Endothelial cell of umbilical vein (primary cell): ENCODE measurements at regions not wholly inside any gene's neighbourhood (a gene's known extent, or its start where the extent isn't known, plus 50 kb on each side); places are given as distances from the start of the nearest gene placed in this dataset.

Experiments
- BruUV-seq: library from RNA; stranded (reverse); fragments of 400-500 nt; replicated peaks from 2 replicates; lab custom pipeline; 2021; lab: Mats Ljungman, UMichigan
- CTCF ChIA-PET: fragments of 300-600, 350-600 bp; sonication (Branson Sonifier 250); formaldehyde crosslinking; loops from one replicate; lab custom pipeline; 2021; ENCODE audit warnings: antibody characterized with exemption, inconsistent platforms; lab: Charles Lee
- POLR2A ChIA-PET: fragments of 300-600, 350-600 bp; sonication (Branson Sonifier 250); formaldehyde crosslinking; loops from one replicate; lab custom pipeline; 2021; ENCODE audit warnings: antibody characterized with exemption, inconsistent platforms; lab: Charles Lee
- DNase-seq: peaks from one replicate; pipeline ENCODE4 v3.0.0-alpha.2; 2011; ENCODE audit warnings: low read depth, low spot score
- FAIRE-seq: peaks from 2 replicates; lab custom pipeline; 2011; peaks lifted over from hg19 to GRCh38; lab: Jason Lieb, UNC
- H2AFZ ChIP-seq: 2 replicates; pipeline ENCODE4 v1.6.0; 2012; ENCODE audit warnings: low read depth, low read length, control low read depth, inconsistent platforms
- H3K27ac ChIP-seq: 2 replicates; pipeline ENCODE4 v1.5.1; 2011; ENCODE audit warnings: low read depth, mild to moderate bottlenecking, control low read depth, low read length, moderate library complexity; ENCODE audit not compliant: insufficient read depth
- H3K27me3 ChIP-seq, 2 experiments: 2 replicates each; pipeline versions ENCODE4 v1.6.0 to v1.6.1; 2011; ENCODE audit warnings: low read length in 2 of 2, mixed read lengths in 1 of 2; ENCODE audit not compliant: control insufficient read depth in 2 of 2, insufficient read depth in 2 of 2
- H3K36me3 ChIP-seq, 2 experiments: 2 replicates in 1 of 2; 3 replicates in 1 of 2; pipeline ENCODE4 v1.5.1; 2011; ENCODE audit warnings: low read length in 2 of 2, mild to moderate bottlenecking in 1 of 2, moderate library complexity in 1 of 2; ENCODE audit not compliant: control insufficient read depth in 2 of 2, insufficient read depth in 2 of 2; ENCODE audit errors: extremely low read depth in 1 of 2
- H3K4me1 ChIP-seq: 3 replicates; pipeline ENCODE4 v1.5.1; 2011; ENCODE audit warnings: mild to moderate bottlenecking, low read length; ENCODE audit not compliant: control insufficient read depth, insufficient read depth; ENCODE audit errors: extremely low read depth
- H3K4me2 ChIP-seq: 2 replicates; pipeline ENCODE4 v1.6.1; 2011; ENCODE audit warnings: low read length, control low read depth, mixed read lengths; ENCODE audit not compliant: insufficient read depth
- H3K4me3 ChIP-seq, 3 experiments: fragments of 200-600 bp in 1 of 3; sonication (generic), shearing (Covaris generic) in 1 of 3; replicated peaks in 1 of 3; 2 replicates each; pipeline ENCODE4 v1.5.1; 2011 to 2016; ENCODE audit warnings: control low read depth in 3 of 3, low read length in 3 of 3, mild to moderate bottlenecking in 2 of 3, inconsistent platforms in 1 of 3, low read depth in 1 of 3, moderate library complexity in 1 of 3; ENCODE audit not compliant: insufficient read depth in 1 of 3
- H3K79me2 ChIP-seq: 2 replicates; pipeline ENCODE4 v1.6.0; 2012; ENCODE audit warnings: low read length, inconsistent platforms; ENCODE audit not compliant: control insufficient read depth, insufficient read depth
- H3K9ac ChIP-seq: replicated peaks from 2 replicates; pipeline ENCODE3; 2011; ENCODE audit warnings: low read length, control low read depth; ENCODE audit not compliant: insufficient read depth; ENCODE audit errors: extremely low read depth
- H3K9me1 ChIP-seq: replicated peaks from 3 replicates; pipeline ENCODE4 v1.6.0; 2011; ENCODE audit warnings: mild to moderate bottlenecking, low read length; ENCODE audit not compliant: control insufficient read depth, insufficient read depth; ENCODE audit errors: extremely low read depth
- H3K9me3 ChIP-seq: replicated peaks from 2 replicates; pipeline ENCODE4 v1.5.1; 2012; ENCODE audit warnings: low read length, inconsistent platforms; ENCODE audit not compliant: control insufficient read depth, insufficient read depth
- H4K20me1 ChIP-seq: replicated peaks from 2 replicates; pipeline ENCODE3; 2011; ENCODE audit warnings: mild to moderate bottlenecking, low read length; ENCODE audit not compliant: control insufficient read depth, insufficient read depth; ENCODE audit errors: extremely low read depth
- EZH2 ChIP-seq: IDR thresholded peaks from 2 replicates; pipeline ENCODE4 v1.6.1; 2012; ENCODE audit warnings: borderline replicate concordance, low read depth, mild to moderate bottlenecking, moderate library complexity, low read length, inconsistent platforms; ENCODE audit not compliant: severe bottlenecking
- FOS ChIP-seq: IDR thresholded peaks from 2 replicates; pipeline ENCODE4 v1.6.1; 2011; ENCODE audit warnings: mild to moderate bottlenecking, low read length, moderate library complexity, borderline replicate concordance; ENCODE audit not compliant: insufficient read depth
- JUN ChIP-seq: IDR thresholded peaks from 2 replicates; pipeline ENCODE4 v1.6.1; 2011; ENCODE audit warnings: borderline replicate concordance, low read depth; ENCODE audit not compliant: insufficient read length, insufficient read depth
- MYC ChIP-seq: IDR thresholded peaks from one replicate; pipeline ENCODE4 v1.6.1; 2011; ENCODE audit warnings: mild to moderate bottlenecking, low read depth, low read length
- POLR2A ChIP-seq: IDR thresholded peaks from 2 replicates; pipeline ENCODE4 v1.6.1; 2012; ENCODE audit warnings: low read depth, mild to moderate bottlenecking, control low read depth, low read length
- dilution Hi-C: fragments of 300-500 bp; cut with MboI; formaldehyde crosslinking; loops from one replicate; pipeline ENCODE4 v1.15.0; 2019; ENCODE audit warnings: low sequenced_read_pairs; ENCODE audit not compliant: extremely low pct_ligation_motif_present
- intact Hi-C: fragments of 100-400 bp; cut with micrococcal nuclease; formaldehyde crosslinking; loops from one replicate; pipeline ENCODE4 v1.10.0; 2022
- TF ChIP-seq, protein P1 (sequence below): IDR thresholded peaks from 2 replicates; pipeline ENCODE4 v1.6.1; 2011; ENCODE audit not compliant: insufficient read depth, insufficient read length
- TF ChIP-seq, protein P2 (sequence below), 2 donors: IDR thresholded peaks; 1 replicate in 1 of 2; 2 replicates in 1 of 2; pipeline ENCODE4 v1.5.1; 2011; ENCODE audit warnings: low read length in 2 of 2, mild to moderate bottlenecking in 2 of 2, moderate library complexity in 2 of 2, control low read depth in 1 of 2, inconsistent platforms in 1 of 2, low read depth in 1 of 2; ENCODE audit not compliant: insufficient read depth in 1 of 2; ENCODE audit errors: extremely low read depth in 1 of 2

DNA sequence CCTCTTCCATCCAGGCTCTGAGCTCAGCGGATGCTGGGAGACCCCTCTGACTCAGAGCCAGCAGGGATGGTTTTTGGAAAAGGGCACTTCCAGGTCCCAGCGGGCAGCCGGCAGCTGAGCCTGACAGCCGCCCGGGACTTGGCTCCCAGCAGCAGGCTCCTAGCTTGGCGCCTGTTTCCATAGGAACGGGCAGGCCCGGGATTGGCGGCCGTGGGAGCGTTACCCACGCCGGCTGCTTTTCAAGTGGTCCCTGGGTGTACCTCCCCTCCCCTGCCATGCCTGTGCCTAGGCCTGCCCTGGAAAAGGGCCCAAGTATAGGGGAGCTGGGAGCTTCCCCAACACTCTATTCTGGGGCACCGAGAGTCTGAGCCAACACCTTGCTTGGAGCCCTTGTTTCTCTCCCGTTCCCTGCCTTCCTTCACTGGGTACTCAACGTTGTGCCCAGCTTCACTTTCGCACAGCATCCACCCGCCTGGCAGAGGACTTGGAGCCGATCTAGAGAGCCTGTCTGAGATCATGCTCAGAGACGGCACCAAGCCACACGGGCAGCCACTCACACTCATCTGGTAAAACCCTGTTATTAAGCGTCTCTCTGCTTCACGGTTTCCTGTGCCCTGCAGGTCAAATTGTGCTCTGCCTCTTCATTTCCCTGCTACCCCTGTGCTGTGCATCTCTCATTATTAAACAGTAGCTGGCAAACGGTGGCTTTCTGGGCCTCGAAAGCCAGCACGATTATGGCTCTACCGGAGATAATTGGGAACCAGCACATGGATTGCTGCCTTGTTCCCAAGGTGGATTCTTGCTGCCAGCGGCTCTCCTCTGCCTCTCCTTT is 521.5 kb downstream of the BCOR start:
- Histone ChIP-seq H3K9ac (no peak overlapping the region), H3K4me2 (no peak overlapping the region), H3K36me3 (no peaks in the 10 kb centered on the region), H3K27ac (no peak overlapping the region), H3K79me2 (no peaks in the 10 kb centered on the region), H3K9me1 (no peaks in the 10 kb centered on the region), H4K20me1 (no peaks in the 10 kb centered on the region), H3K4me3 (no peak overlapping the region), H3K4me1 (no peaks in the 10 kb centered on the region), H3K27me3 (peaks cover 0 to 4% of the 10 kb centered on the region in 2 experiments), H3K9me3 (no peaks in the 10 kb centered on the region), H2AFZ (no peak overlapping the region)
- TF ChIP-seq, protein P1, sequence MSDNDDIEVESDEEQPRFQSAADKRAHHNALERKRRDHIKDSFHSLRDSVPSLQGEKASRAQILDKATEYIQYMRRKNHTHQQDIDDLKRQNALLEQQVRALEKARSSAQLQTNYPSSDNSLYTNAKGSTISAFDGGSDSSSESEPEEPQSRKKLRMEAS, result no peak
- no peak for TF ChIP-seq MYC
- FAIRE-seq, result no peak
- DNase-seq, result no peak
- BruUV-seq, result no TSS peak
- ChIA-PET POLR2A (no interaction called here), CTCF (no interaction called here)
- dilution Hi-C loops (no loop called here), intact Hi-C loops (no loop called here)

DNA sequence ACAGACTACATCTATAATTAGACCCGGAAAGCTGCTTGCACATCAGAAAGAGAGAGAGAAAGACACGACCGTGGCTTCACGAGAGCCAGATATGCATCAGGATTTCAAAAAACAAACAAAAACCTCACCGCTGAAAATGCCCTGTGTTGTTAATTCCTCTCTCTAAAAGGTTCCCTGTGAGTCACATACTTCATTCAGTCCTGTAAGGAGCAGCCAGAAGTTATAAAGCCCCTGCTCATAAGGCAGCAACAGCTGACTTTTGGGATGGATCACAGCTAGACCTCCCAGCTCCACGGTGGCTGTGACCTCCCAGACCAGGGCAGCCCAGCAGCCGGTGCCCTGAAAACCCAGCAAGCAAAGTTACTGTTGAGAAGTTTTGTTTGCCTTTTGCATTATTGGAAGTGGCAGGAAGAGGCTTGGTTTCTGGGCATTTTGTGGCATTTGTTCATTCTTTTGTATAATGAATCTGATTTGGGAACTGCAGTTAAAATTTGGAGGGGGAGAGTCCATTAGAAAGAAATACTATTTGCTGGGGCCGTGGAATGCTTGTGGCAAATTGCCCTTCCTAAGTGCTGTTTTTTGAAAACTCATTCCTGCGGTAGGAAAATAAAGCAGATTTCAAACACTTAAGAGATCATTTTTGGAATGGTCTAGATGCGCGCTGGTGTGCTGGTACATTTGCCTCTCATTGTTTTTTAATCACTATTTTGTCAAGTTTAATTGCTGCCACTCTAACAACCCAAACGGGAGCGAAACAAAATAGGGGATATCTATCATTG is 520.4 kb downstream of the BCOR start:
- no peak overlapping the region for H2AFZ ChIP-seq
- no peaks in the 10 kb centered on the region for H4K20me1 ChIP-seq
- H3K9me3 ChIP-seq, result no peaks in the 10 kb centered on the region
- H3K9ac ChIP-seq, result no peak overlapping the region
- no peaks in the 10 kb centered on the region for H3K4me1 ChIP-seq
- ChIA-PET CTCF (no interaction called here), POLR2A (no interaction called here)
- DNase-seq (no peak), FAIRE-seq (no peak)
- no peaks in the 10 kb centered on the region for H3K79me2 ChIP-seq
- no peak overlapping the region for H3K27ac ChIP-seq
- no peaks in the 10 kb centered on the region for H3K9me1 ChIP-seq
- no TSS peak for BruUV-seq
- peaks cover 0 to 4% of the 10 kb centered on the region in 2 experiments for H3K27me3 ChIP-seq
- TF ChIP-seq POLR2A, result no peak
- TF ChIP-seq, protein P1, result no peak
- no peak for TF ChIP-seq FOS
- TF ChIP-seq EZH2, result no peak
- TF ChIP-seq JUN, result no peak
- TF ChIP-seq, protein P2, sequence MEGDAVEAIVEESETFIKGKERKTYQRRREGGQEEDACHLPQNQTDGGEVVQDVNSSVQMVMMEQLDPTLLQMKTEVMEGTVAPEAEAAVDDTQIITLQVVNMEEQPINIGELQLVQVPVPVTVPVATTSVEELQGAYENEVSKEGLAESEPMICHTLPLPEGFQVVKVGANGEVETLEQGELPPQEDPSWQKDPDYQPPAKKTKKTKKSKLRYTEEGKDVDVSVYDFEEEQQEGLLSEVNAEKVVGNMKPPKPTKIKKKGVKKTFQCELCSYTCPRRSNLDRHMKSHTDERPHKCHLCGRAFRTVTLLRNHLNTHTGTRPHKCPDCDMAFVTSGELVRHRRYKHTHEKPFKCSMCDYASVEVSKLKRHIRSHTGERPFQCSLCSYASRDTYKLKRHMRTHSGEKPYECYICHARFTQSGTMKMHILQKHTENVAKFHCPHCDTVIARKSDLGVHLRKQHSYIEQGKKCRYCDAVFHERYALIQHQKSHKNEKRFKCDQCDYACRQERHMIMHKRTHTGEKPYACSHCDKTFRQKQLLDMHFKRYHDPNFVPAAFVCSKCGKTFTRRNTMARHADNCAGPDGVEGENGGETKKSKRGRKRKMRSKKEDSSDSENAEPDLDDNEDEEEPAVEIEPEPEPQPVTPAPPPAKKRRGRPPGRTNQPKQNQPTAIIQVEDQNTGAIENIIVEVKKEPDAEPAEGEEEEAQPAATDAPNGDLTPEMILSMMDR (IDR thresholded peaks at IDR 0.05; ENCODE audit: extremely low read depth in 1 of 2, insufficient read depth in 1 of 2, low read depth in 1 of 2, low read length in 2 of 2), result no peak
- intact Hi-C loops (no loop called here), dilution Hi-C loops (no loop called here)
- no peak overlapping the region for H3K4me2 ChIP-seq
- no peak overlapping the region for H3K4me3 ChIP-seq
- no peaks in the 10 kb centered on the region for H3K36me3 ChIP-seq
